ENCODE measurements at regions not wholly inside any gene's neighbourhood (a gene's known extent, or its start where the extent isn't known, plus 50 kb on each side); places are given as distances from the start of the nearest gene placed in this dataset.

GRCh38 chr7:31214751-31215150, 125.8 kb downstream of the NEUROD6 start:
- TF ChIP-seq CTCF (IDR thresholded peaks at IDR 0.05): no peak
- TF ChIP-seq POLR2A (IDR thresholded peaks at IDR 0.05): no peak

Measured in thyroid gland (tissue), 4 donors.